ENCODE measurements at regions not wholly inside any gene's neighbourhood (a gene's known extent, or its start where the extent isn't known, plus 50 kb on each side); places are given as distances from the start of the nearest gene placed in this dataset.

- DNase-seq, result no peak
- H3K27me3 ChIP-seq, result no peaks in the 10 kb centered on the region
These were observed 116.8 kb upstream of the ATP1A1 start for GRCh38 chr1:116256286-116256649.

DNA sequence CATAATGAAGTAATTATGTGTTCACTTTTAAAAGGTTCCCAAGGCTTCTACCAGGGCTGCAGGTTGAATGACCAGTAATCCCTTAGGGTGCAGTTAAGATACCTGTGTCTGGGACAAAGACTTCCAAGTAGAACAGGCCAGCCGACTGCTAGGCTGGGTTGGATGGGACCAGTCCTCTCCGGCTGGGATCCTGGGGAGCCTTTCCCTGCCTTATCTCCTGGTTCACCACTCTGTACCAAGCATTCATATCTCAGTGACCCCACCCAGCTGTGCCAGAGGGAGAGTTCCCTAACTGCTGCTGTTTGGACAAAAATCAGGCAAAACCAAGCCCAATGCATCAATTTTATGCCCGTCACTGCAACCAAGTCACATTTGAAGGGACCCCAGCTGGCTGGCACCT is 116.2 kb upstream of the ATP1A1 start:
- DNase-seq, result no peak
- no peak overlapping the region for H3K4me3 ChIP-seq
- no peaks in the 10 kb centered on the region for H3K9me3 ChIP-seq
- no peaks in the 10 kb centered on the region for H3K36me3 ChIP-seq
- H3K27me3 ChIP-seq, result no peaks in the 10 kb centered on the region

More at GRCh38 chr1:116256286-116256649, 116.8 kb upstream of the ATP1A1 start:
- no peak overlapping the region for H3K4me3 ChIP-seq
- no peaks in the 10 kb centered on the region for H3K36me3 ChIP-seq
- H3K9me3 ChIP-seq, result no peaks in the 10 kb centered on the region

- Histone ChIP-seq H3K4me3 (no peak overlapping the region), H3K27me3 (no peaks in the 10 kb centered on the region), H3K9me3 (no peaks in the 10 kb centered on the region), H3K36me3 (no peaks in the 10 kb centered on the region)
- no peak for DNase-seq
These were observed 115.7 kb upstream of the ATP1A1 start for GRCh38 chr1:116257341-116257767.

- no peak for DNase-seq
These were observed 115.2 kb upstream of the ATP1A1 start for GRCh38 chr1:116257836-116258235.

DNA sequence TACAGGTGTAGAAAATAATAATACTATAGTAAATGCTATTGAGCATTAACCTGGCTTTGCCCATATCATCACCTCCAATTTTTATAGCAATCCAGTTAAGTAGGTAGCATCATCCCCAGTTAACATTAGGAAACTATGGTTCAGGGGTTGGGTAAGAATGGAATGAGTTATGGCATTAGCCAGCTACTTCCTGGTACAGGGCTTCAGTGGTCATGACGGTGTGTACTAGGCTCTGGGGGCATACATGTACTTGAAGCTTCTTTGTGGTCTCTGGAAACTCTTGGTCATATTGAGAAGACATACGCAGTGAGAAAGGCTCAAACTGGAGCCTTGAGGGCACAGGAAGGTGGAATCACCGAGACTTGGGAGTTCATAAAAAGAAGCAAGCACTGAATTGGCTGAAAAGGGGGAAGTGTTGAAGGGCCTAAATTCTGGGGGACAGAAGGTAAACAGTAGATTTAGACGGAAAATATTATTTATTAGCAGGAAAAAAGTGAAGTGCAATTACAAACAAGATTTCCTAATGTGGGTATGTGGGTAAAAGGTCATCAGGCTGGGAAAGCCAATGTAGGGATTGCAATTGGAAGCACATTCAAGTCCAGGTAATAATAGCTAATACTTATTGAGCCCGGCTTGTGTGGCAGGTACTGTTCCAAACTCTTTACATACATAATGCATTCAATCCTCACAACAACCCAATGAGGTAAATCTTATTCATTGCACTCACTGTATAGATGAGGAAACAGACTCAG is 114.2 kb upstream of the ATP1A1 start:
- Histone ChIP-seq H3K27me3 (no peaks in the 10 kb centered on the region), H3K9me3 (no peaks in the 10 kb centered on the region), H3K4me3 (no peak overlapping the region), H3K36me3 (no peaks in the 10 kb centered on the region)
- DNase-seq, result no peak

More at GRCh38 chr1:116257836-116258235, 115.2 kb upstream of the ATP1A1 start:
- Histone ChIP-seq H3K9me3 (no peaks in the 10 kb centered on the region), H3K4me3 (no peak overlapping the region), H3K36me3 (no peaks in the 10 kb centered on the region), H3K27me3 (no peaks in the 10 kb centered on the region)

DNA sequence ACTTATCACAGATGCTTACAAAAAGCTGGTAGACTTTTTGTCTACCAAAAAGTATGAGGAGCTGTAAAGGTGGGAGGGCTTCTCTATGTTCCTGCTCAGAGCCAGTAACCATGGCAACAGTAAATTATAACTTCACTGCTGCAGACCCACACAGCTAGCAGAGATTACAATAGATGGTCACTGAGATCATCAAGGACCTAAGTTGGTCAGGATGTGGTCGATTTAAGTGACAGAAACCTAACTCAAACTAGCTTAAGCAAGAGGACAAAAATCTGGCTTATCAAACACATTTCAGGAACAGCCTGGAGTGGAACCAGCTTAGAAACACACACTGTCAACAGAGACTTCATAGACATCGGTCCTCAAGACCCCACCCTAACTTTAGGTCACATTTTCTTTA is 113.4 kb upstream of the ATP1A1 start:
- no peak for DNase-seq
- Histone ChIP-seq H3K27me3 (no peaks in the 10 kb centered on the region), H3K36me3 (no peaks in the 10 kb centered on the region), H3K9me3 (no peaks in the 10 kb centered on the region), H3K4me3 (no peak overlapping the region)

- Histone ChIP-seq H3K4me3 (no peak overlapping the region), H3K27me3 (no peaks in the 10 kb centered on the region), H3K36me3 (no peaks in the 10 kb centered on the region), H3K9me3 (no peaks in the 10 kb centered on the region)
- DNase-seq, result no peak
These were observed 112.9 kb upstream of the ATP1A1 start for GRCh38 chr1:116260115-116260514.

- Histone ChIP-seq H3K27me3 (no peaks in the 10 kb centered on the region), H3K9me3 (no peaks in the 10 kb centered on the region), H3K36me3 (no peaks in the 10 kb centered on the region), H3K4me3 (no peak overlapping the region)
- no peak for DNase-seq
These were observed 112.4 kb upstream of the ATP1A1 start for GRCh38 chr1:116260621-116261020.

DNA sequence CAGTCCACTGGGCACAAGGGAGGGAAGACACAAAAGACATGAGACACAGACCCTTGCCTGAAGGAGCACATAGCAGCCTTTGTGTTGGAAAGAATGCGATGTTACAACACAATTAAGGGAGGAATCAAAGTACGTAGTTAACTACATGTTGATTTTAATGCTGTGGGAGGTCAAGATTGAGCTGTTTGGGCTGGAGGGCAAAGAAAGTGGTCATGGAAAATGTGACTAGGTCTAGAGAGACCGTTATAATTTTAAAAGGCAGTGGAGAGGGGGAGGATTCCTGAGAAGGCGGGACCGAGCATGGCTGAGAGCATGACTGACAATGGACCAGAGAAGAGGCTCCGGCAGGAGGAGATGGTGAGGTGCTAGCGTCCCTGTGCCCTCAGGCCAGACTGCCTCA is 111.8 kb upstream of the ATP1A1 start:
- no peaks in the 10 kb centered on the region for H3K9me3 ChIP-seq
- H3K27me3 ChIP-seq, result no peaks in the 10 kb centered on the region
- no peak for DNase-seq
- no peak overlapping the region for H3K4me3 ChIP-seq
- no peaks in the 10 kb centered on the region for H3K36me3 ChIP-seq

DNA sequence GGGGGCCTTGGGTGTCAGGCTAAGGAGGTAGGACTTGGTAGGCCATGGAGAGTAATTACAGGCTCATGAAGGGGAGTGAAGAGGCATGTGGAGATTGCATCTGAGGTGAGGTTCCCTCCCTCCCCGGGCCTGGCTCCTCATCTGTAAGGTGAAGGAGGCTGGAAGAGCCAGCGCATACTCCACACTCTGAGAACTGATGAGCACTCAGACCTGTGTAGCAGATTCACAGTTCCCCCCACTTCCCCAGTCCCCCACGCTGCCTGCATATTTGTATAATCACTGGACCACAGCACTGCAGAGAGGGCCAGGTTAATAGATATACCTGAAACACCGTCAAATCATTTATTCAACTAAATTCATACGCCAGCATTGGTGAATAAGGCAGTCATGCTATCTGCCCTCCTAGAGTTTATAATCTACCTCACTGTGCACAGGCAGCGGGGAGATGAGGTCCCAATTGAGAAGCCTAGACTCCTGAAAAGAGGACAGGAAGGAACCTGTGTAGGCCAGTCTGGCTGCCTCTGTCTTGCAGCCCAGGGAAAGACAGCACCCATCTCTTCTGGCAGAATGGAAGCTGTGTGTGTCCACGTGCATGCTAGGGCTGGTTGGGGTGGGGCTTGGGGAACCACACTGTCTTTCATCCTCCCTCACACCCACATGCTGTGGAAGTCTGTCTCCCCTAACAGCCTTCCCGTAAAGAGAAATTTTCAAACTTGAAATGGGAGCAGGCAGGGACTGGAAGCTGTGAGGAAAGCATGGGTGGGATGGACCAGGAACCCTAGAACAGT is 110.6 kb upstream of the ATP1A1 start:
- DNase-seq, result no peak
- H3K4me3 ChIP-seq, result no peak overlapping the region
- H3K27me3 ChIP-seq, result no peaks in the 10 kb centered on the region
- no peaks in the 10 kb centered on the region for H3K36me3 ChIP-seq
- no peaks in the 10 kb centered on the region for H3K9me3 ChIP-seq

- no peak overlapping the region for H3K4me3 ChIP-seq
- H3K27me3 ChIP-seq, result no peaks in the 10 kb centered on the region
- no peaks in the 10 kb centered on the region for H3K36me3 ChIP-seq
- no peak for DNase-seq
- no peaks in the 10 kb centered on the region for H3K9me3 ChIP-seq
These were observed 110.1 kb upstream of the ATP1A1 start for GRCh38 chr1:116262995-116263385.

DNA sequence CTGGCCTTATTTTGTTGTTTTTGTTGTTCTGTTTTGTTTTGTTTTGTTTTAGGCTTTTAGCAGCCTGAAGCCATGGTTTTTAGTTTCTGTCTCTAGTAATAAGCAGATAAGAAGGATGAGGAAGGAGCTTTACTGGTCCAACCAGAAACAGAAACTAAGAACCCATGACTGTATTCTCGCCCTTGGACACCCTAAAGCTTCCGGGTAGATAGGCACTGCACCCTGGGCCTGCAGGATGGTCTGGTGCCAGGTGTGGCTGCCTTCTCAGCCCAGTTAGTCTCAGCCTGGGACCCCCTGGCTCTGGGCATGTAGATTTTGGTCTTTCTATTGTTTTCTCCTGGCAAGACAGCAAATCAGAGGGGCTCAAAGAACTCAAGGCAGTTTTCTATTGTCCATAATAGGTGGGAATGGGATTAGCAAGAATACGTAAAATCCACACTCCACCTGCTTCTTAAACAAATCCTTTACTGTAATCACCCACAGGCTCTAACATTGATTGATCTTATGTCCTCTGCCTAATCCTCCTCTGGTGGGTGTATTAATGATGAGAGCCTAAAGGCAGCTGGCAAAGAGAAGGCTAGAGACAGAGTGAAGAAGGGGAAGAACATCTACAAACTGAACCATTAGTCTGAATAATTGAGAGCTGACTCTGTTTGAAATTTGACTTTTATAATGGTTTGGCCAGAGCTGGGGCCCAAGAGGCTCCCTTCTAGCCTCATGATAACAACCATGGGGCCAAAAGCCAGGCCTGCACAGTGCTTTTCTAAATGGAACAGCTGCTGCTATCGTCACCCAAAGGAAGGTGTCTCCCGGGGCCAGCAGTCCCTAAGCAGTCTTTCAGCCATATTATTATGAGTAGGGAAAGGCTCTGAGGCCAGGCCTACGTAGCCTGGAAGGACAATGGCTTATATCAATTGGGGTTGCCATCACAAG is 106.8 kb upstream of the ATP1A1 start:
- H3K9me3 ChIP-seq, result no peaks in the 10 kb centered on the region
- no peaks in the 10 kb centered on the region for H3K36me3 ChIP-seq
- no peak for DNase-seq
- H3K27me3 ChIP-seq, result no peaks in the 10 kb centered on the region
- H3K4me3 ChIP-seq, result no peak overlapping the region

GRCh38 chr1:116266864-116267212 is 106.2 kb upstream of the ATP1A1 start:
- DNase-seq, result no peak
- Histone ChIP-seq H3K4me3 (no peak overlapping the region), H3K27me3 (no peaks in the 10 kb centered on the region), H3K9me3 (no peaks in the 10 kb centered on the region), H3K36me3 (no peaks in the 10 kb centered on the region)

- Histone ChIP-seq H3K27me3 (no peaks in the 10 kb centered on the region), H3K4me3 (no peak overlapping the region), H3K9me3 (no peaks in the 10 kb centered on the region), H3K36me3 (no peaks in the 10 kb centered on the region)
- DNase-seq, result peak; percentile 96
These were observed 104.8 kb upstream of the ATP1A1 start for GRCh38 chr1:116268211-116268610.

DNA sequence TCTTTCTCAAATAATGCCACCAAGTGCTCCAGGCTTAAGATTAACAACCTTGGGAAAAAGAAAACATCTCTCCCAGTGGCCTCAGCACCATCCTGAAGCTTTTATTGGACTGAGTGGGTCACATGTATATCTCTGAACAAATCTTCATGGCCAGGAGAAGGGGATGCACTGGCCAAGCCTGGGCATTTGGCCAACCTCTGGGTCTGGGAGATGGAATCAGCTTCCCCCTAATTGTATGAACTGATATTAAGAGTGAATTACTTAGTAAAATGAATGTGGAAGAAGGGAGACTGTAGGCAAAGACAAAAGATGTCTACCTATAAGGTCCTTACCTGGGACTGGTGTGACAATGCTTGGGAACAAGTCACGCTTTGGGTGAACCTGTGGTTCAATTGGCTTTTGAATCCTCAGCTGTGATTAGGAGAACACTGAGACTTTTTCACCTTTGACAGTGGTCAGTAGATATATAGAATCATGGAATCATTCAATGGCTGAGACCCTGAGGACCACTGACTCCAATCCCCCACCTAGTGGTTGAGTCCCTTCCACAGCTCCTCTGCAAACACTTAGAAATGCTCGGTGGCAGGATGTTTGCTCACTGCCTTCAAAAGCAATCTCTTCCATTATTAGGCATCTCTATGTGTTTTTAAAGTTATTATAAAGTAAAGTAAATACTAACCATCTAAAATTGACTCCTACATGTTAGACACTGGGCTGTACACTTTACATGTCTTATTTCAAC is 102.6 kb upstream of the ATP1A1 start:
- Histone ChIP-seq H3K27me3 (no peaks in the 10 kb centered on the region), H3K9me3 (no peaks in the 10 kb centered on the region), H3K4me3 (no peak overlapping the region), H3K36me3 (no peaks in the 10 kb centered on the region)
- peak; percentile 16 for DNase-seq

- peaks cover 2% of the 10 kb centered on the region; the same call in 1 of the 2 replicates for H3K27me3 ChIP-seq
- H3K36me3 ChIP-seq, result no peaks in the 10 kb centered on the region
- no peak overlapping the region for H3K4me3 ChIP-seq
- no peaks in the 10 kb centered on the region for H3K9me3 ChIP-seq
- peak; percentile 20 for DNase-seq
These were observed 99.8 kb upstream of the ATP1A1 start for GRCh38 chr1:116273042-116273783.
